ENCODE measurements at regions not wholly inside any gene's neighbourhood (a gene's known extent, or its start where the extent isn't known, plus 50 kb on each side); places are given as distances from the start of the nearest gene placed in this dataset.

- H2AFZ ChIP-seq (ENCODE audit: low read length) = no peak overlapping the region
- no peak overlapping the region for H3K4me3 ChIP-seq (ENCODE audit: low read depth, low read length, poor library complexity, severe bottlenecking)
- POLR2A ChIA-PET = interaction anchor here (1.1 kb wide), 1 partner anchor 67 kb away, joined by 3 read pairs; no protein-coding TSS in a partner anchor
- H3K9me2 ChIP-seq (ENCODE audit: insufficient read depth, low read length) = no peaks in the 10 kb centered on the region
- H3K4me2 ChIP-seq (ENCODE audit: low read length) = no peak overlapping the region
- no peak for DNase-seq (ENCODE audit: low spot score)
- H3K4me1 ChIP-seq (ENCODE audit: insufficient read depth, low read length, poor library complexity, severe bottlenecking) = no peaks in the 10 kb centered on the region
- intact Hi-C loops (cut with micrococcal nuclease; ENCODE audit: unreplicated experiment) = no loop called here
- no peaks in the 10 kb centered on the region for H3K36me3 ChIP-seq (ENCODE audit: insufficient read depth, low read length)
- CTCF ChIA-PET (ENCODE audit: unreplicated experiment) = no interaction called here
- BruUV-seq (replicated peaks) = no TSS peak
- TF ChIP-seq, protein P1, sequence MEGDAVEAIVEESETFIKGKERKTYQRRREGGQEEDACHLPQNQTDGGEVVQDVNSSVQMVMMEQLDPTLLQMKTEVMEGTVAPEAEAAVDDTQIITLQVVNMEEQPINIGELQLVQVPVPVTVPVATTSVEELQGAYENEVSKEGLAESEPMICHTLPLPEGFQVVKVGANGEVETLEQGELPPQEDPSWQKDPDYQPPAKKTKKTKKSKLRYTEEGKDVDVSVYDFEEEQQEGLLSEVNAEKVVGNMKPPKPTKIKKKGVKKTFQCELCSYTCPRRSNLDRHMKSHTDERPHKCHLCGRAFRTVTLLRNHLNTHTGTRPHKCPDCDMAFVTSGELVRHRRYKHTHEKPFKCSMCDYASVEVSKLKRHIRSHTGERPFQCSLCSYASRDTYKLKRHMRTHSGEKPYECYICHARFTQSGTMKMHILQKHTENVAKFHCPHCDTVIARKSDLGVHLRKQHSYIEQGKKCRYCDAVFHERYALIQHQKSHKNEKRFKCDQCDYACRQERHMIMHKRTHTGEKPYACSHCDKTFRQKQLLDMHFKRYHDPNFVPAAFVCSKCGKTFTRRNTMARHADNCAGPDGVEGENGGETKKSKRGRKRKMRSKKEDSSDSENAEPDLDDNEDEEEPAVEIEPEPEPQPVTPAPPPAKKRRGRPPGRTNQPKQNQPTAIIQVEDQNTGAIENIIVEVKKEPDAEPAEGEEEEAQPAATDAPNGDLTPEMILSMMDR (conservative IDR thresholded peaks at IDR 0.05; ENCODE audit: low read length) = no peak
- TF ChIP-seq EZH2phosphoT487 (IDR thresholded peaks at IDR 0.05; ENCODE audit: borderline replicate concordance, low read depth, low read length) = no peak
- no peaks in the 10 kb centered on the region for H3K9me3 ChIP-seq (ENCODE audit: low read length)
- H3K79me2 ChIP-seq (ENCODE audit: insufficient read depth, low read depth, low read length) = no peaks in the 10 kb centered on the region
- no peak overlapping the region for H3K27ac ChIP-seq (ENCODE audit: low read depth, low read length, poor library complexity, severe bottlenecking)
- no peaks in the 10 kb centered on the region for H4K20me1 ChIP-seq (ENCODE audit: insufficient read depth, low read length)
These were observed 307.3 kb upstream of the SGCD start for GRCh38 chr5:156019571-156020180.

DNA sequence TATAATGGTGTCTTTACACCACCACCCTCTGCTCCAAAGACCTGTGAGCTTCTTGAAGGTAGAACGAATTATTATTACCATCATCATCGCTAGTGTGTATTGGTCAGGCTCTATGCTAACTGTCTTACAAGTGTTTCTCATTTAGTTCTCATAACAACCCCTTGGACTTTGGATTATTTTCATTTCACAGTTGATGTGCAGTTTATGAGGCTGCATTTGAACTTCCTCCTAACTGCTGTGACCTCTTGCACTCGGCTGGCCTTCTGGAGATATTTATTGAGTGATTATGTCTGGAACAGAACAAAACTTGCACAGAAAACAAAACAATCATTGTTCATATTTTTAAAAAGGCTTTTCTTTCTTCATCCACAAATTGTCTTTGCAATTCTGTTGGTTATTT is 306.3 kb upstream of the SGCD start:
- intact Hi-C loops (cut with micrococcal nuclease; ENCODE audit: unreplicated experiment) = no loop called here
- BruUV-seq (replicated peaks) = no TSS peak
- Histone ChIP-seq H4K20me1 (ENCODE audit: insufficient read depth, low read length) (no peaks in the 10 kb centered on the region), H3K4me3 (ENCODE audit: low read depth, low read length, poor library complexity, severe bottlenecking) (no peak overlapping the region), H3K79me2 (ENCODE audit: insufficient read depth, low read depth, low read length) (no peaks in the 10 kb centered on the region), H3K4me1 (ENCODE audit: insufficient read depth, low read length, poor library complexity, severe bottlenecking) (no peaks in the 10 kb centered on the region), H2AFZ (ENCODE audit: low read length) (no peak overlapping the region), H3K9me3 (ENCODE audit: low read length) (no peaks in the 10 kb centered on the region), H3K9me2 (ENCODE audit: insufficient read depth, low read length) (no peaks in the 10 kb centered on the region), H3K4me2 (ENCODE audit: low read length) (no peak overlapping the region), H3K36me3 (ENCODE audit: insufficient read depth, low read length) (no peaks in the 10 kb centered on the region), H3K27ac (ENCODE audit: low read depth, low read length, poor library complexity, severe bottlenecking) (no peak overlapping the region)
- POLR2A ChIA-PET = no interaction called here
- no peak for TF ChIP-seq EZH2phosphoT487 (IDR thresholded peaks at IDR 0.05; ENCODE audit: borderline replicate concordance, low read depth, low read length)
- TF ChIP-seq, protein P1 (conservative IDR thresholded peaks at IDR 0.05; ENCODE audit: low read length) = no peak
- CTCF ChIA-PET (ENCODE audit: unreplicated experiment) = no interaction called here
- DNase-seq (ENCODE audit: low spot score) = no peak

GRCh38 chr5:156021866-156022265 is 305.1 kb upstream of the SGCD start:
- DNase-seq (ENCODE audit: low spot score) = no peak
- Histone ChIP-seq H3K79me2 (ENCODE audit: insufficient read depth, low read depth, low read length) (no peaks in the 10 kb centered on the region), H3K36me3 (ENCODE audit: insufficient read depth, low read length) (no peaks in the 10 kb centered on the region), H3K9me2 (ENCODE audit: insufficient read depth, low read length) (no peaks in the 10 kb centered on the region), H3K9me3 (ENCODE audit: low read length) (no peaks in the 10 kb centered on the region), H2AFZ (ENCODE audit: low read length) (no peak overlapping the region), H3K4me3 (ENCODE audit: low read depth, low read length, poor library complexity, severe bottlenecking) (no peak overlapping the region), H3K27ac (ENCODE audit: low read depth, low read length, poor library complexity, severe bottlenecking) (no peak overlapping the region), H3K4me1 (ENCODE audit: insufficient read depth, low read length, poor library complexity, severe bottlenecking) (no peaks in the 10 kb centered on the region), H4K20me1 (ENCODE audit: insufficient read depth, low read length) (no peaks in the 10 kb centered on the region), H3K4me2 (ENCODE audit: low read length) (peak overlapping the region; percentile 9; the same call in 1 of the 2 replicates)
- CTCF ChIA-PET (ENCODE audit: unreplicated experiment) = no interaction called here
- no peak for TF ChIP-seq EZH2phosphoT487 (IDR thresholded peaks at IDR 0.05; ENCODE audit: borderline replicate concordance, low read depth, low read length)
- TF ChIP-seq, protein P1 (conservative IDR thresholded peaks at IDR 0.05; ENCODE audit: low read length) = no peak
- no TSS peak for BruUV-seq (replicated peaks)
- POLR2A ChIA-PET = interaction anchor here (1.0 kb wide), 1 partner anchor 9 kb away, joined by 3 read pairs; no protein-coding TSS in a partner anchor
- intact Hi-C loops (cut with micrococcal nuclease; ENCODE audit: unreplicated experiment) = no loop called here
